Osteoblast (primary cell): ENCODE measurements at regions not wholly inside any gene's neighbourhood (a gene's known extent, or its start where the extent isn't known, plus 50 kb on each side); places are given as distances from the start of the nearest gene placed in this dataset.

ENCODE experiments used
- DNase-seq: peaks from one replicate; pipeline ENCODE4 v3.0.0; 2011; ENCODE audit warnings: low spot score, mixed read lengths; ENCODE audit not compliant: insufficient read length; ENCODE audit errors: missing footprints
- H2AFZ ChIP-seq: 2 replicates; pipeline ENCODE4 v1.6.0; 2011; ENCODE audit warnings: mild to moderate bottlenecking, low read length
- H3K27ac ChIP-seq: 2 replicates; pipeline ENCODE4 v1.5.1; 2011; ENCODE audit warnings: mild to moderate bottlenecking, low read depth, low read length, moderate library complexity
- H3K27me3 ChIP-seq: 2 replicates; pipeline ENCODE4 v1.6.0; 2012; ENCODE audit warnings: mild to moderate bottlenecking, control low read depth, inconsistent platforms, low read length, moderate library complexity; ENCODE audit not compliant: insufficient read depth
- H3K36me3 ChIP-seq: 2 replicates; pipeline ENCODE4 v1.5.1; 2011; ENCODE audit warnings: mild to moderate bottlenecking, low read length, control low read depth, moderate library complexity; ENCODE audit not compliant: insufficient read depth
- H3K4me1 ChIP-seq: 2 replicates; pipeline ENCODE4 v1.5.1; 2011; ENCODE audit warnings: mild to moderate bottlenecking, low read length, control low read depth, moderate library complexity; ENCODE audit not compliant: insufficient read depth
- H3K4me2 ChIP-seq: 2 replicates; pipeline ENCODE4 v1.6.0; 2011; ENCODE audit warnings: mild to moderate bottlenecking, low read length; ENCODE audit not compliant: insufficient read depth
- H3K4me3 ChIP-seq: fragments of 200-600 bp; sonication (generic); 3 replicates; pipeline ENCODE4 v1.5.1; 2012; ENCODE audit warnings: mild to moderate bottlenecking, low read length, inconsistent platforms; ENCODE audit not compliant: insufficient read depth
- H3K79me2 ChIP-seq: 2 replicates; pipeline ENCODE4 v1.6.0; 2012; ENCODE audit warnings: mild to moderate bottlenecking, low read length, control low read depth, inconsistent platforms; ENCODE audit not compliant: insufficient read depth
- H3K9me3 ChIP-seq: 2 replicates; pipeline ENCODE4 v1.5.1; 2011; ENCODE audit warnings: low read depth, low read length, control low read depth
- H4K20me1 ChIP-seq: 2 replicates; pipeline ENCODE4 v1.6.0; 2012; ENCODE audit warnings: mild to moderate bottlenecking, low read length, control low read depth; ENCODE audit not compliant: insufficient read depth
- TF ChIP-seq, protein P1 (sequence below): IDR thresholded peaks from 2 replicates; pipeline ENCODE4 v1.5.1; 2011; ENCODE audit warnings: mild to moderate bottlenecking, low read depth, low read length, moderate library complexity; ENCODE audit errors: extremely low read depth

DNA sequence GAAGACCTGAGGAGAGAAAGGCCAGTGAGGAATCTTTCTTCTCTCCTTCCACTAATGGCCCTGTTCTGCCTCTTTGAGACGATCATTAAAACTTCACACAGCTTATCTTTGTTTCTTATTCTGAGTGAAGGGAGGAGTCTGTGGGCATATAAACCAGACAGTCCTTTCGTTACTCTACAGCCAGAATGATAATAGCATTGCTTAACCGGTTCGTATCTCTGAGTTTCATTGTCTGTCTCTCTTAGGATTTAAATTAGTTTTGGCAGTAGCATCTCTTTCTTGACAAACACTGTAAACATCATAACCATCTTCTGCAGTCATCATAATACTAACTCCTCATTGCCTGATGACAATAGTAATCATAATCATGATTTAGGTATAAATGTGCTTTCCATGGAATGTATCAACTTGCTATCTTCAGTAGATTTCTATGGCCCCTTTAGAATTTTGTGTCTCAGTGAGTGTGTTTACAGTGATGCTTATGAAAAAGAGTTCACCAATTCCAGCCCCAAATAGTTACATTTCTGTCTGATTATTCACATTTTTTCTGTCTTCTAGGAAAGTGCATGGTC, 618.8 kb upstream of the KLF4 start:
- TF ChIP-seq, protein P1, sequence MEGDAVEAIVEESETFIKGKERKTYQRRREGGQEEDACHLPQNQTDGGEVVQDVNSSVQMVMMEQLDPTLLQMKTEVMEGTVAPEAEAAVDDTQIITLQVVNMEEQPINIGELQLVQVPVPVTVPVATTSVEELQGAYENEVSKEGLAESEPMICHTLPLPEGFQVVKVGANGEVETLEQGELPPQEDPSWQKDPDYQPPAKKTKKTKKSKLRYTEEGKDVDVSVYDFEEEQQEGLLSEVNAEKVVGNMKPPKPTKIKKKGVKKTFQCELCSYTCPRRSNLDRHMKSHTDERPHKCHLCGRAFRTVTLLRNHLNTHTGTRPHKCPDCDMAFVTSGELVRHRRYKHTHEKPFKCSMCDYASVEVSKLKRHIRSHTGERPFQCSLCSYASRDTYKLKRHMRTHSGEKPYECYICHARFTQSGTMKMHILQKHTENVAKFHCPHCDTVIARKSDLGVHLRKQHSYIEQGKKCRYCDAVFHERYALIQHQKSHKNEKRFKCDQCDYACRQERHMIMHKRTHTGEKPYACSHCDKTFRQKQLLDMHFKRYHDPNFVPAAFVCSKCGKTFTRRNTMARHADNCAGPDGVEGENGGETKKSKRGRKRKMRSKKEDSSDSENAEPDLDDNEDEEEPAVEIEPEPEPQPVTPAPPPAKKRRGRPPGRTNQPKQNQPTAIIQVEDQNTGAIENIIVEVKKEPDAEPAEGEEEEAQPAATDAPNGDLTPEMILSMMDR, result no peak

DNA sequence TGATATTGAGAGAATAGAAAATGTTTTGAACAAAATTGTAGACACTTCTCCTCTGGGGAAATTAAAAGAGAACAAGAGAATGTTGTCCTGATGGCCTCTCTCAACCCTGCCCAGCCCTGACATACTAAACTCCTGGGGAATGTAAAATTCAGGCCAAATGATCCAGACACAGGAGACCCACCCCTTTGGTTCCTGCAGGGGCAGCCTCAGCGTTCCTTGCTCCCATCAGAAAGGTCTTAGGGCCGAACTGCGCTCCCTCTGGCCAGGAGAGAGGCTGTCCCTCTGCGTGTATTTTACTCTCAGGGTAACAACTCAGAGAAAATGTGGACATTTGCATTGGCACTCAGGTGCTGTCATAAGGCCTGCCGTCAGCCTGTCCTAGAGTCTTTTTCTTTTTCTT, 616.3 kb upstream of the KLF4 start:
- H3K36me3 ChIP-seq, result no peaks in the 10 kb centered on the region
- H3K4me3 ChIP-seq, result no peak overlapping the region
- peaks cover 4% of the 10 kb centered on the region for H3K4me1 ChIP-seq
- H3K9me3 ChIP-seq, result no peaks in the 10 kb centered on the region
- TF ChIP-seq, protein P1, result no peak
- no peak overlapping the region for H3K27ac ChIP-seq
- H2AFZ ChIP-seq, result no peak overlapping the region
- no peaks in the 10 kb centered on the region for H3K79me2 ChIP-seq
- H4K20me1 ChIP-seq, result no peaks in the 10 kb centered on the region
- no peaks in the 10 kb centered on the region for H3K27me3 ChIP-seq
- H3K4me2 ChIP-seq, result no peak overlapping the region
- no peak for DNase-seq

More for the DNA sequence above, 618.8 kb upstream of the KLF4 start:
- Histone ChIP-seq H3K79me2 (no peaks in the 10 kb centered on the region), H4K20me1 (no peaks in the 10 kb centered on the region), H3K27me3 (no peaks in the 10 kb centered on the region), H3K27ac (no peak overlapping the region), H3K36me3 (no peaks in the 10 kb centered on the region), H3K4me1 (peaks cover 4% of the 10 kb centered on the region), H2AFZ (no peak overlapping the region), H3K9me3 (no peaks in the 10 kb centered on the region), H3K4me3 (no peak overlapping the region), H3K4me2 (no peak overlapping the region)
- DNase-seq, result no peak

DNA sequence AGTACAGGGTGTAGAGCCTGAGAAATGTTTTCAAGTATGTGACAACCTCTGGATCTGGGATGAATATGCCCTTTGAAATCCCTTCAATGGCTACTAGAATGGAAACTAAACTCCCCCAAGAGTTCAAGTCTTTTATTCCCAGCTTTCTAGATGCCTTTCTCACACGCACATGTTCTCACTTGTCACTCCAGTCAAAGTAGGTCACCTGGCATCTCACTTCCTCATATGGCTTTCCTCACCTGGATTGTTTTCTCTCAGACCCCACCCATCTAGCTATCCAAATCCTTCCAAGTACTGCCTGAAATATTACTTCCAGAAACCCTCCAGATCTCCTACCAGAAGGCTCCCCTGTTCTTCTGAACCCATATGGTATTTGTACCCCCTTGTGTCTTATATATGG, 615.4 kb upstream of the KLF4 start:
- no peak overlapping the region for H3K4me3 ChIP-seq
- H4K20me1 ChIP-seq, result no peaks in the 10 kb centered on the region
- TF ChIP-seq, protein P1, result no peak
- no peaks in the 10 kb centered on the region for H3K27me3 ChIP-seq
- H3K36me3 ChIP-seq, result no peaks in the 10 kb centered on the region
- no peaks in the 10 kb centered on the region for H3K9me3 ChIP-seq
- H3K4me2 ChIP-seq, result no peak overlapping the region
- H2AFZ ChIP-seq, result no peak overlapping the region
- H3K79me2 ChIP-seq, result no peaks in the 10 kb centered on the region
- H3K27ac ChIP-seq, result no peak overlapping the region
- H3K4me1 ChIP-seq, result peaks cover 4% of the 10 kb centered on the region
- DNase-seq, result no peak

DNA sequence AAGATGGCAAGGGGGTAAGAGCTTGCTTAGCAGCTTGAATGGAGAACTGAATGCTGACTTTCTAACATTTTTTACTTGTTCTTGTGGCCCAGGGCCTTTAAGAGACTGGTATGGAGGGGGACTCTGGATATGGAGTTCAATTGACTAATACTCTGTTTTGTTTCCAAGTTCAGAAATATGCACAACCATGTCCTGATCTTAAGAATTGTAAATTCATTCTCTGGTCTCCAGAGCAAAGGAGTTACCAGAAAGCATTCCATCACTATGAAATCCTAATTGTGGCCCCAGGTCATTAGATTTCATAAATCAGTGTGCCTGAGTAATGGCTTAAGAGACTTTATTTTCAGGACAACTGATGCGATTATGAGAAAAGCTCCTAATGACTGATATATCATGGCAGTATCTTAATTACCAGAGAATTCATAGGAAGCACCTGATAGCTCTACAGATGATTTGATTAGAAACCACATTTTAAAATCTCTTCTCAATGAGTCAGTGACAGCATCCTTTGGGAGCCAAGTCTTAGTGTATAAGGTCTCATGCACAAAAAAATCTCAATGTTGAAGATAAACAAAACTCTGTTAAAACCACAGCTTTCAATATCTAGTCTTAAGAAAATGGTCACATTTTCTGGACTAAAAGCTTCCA, 613.6 kb upstream of the KLF4 start:
- no peak for DNase-seq
- H4K20me1 ChIP-seq, result no peaks in the 10 kb centered on the region

More for the DNA sequence above, 613.6 kb upstream of the KLF4 start:
- Histone ChIP-seq H3K27ac (no peak overlapping the region), H3K4me2 (no peak overlapping the region), H3K36me3 (no peaks in the 10 kb centered on the region), H3K4me3 (no peak overlapping the region), H3K4me1 (no peaks in the 10 kb centered on the region), H3K79me2 (no peaks in the 10 kb centered on the region), H3K9me3 (no peaks in the 10 kb centered on the region), H2AFZ (no peak overlapping the region), H3K27me3 (no peaks in the 10 kb centered on the region)
- TF ChIP-seq, protein P1, result no peak
